ENCODE measurements at regions not wholly inside any gene's neighbourhood (a gene's known extent, or its start where the extent isn't known, plus 50 kb on each side); places are given as distances from the start of the nearest gene placed in this dataset.
A peak's percentile ranks its signal among the peaks of the same experiment; 100 is the strongest.

DNA sequence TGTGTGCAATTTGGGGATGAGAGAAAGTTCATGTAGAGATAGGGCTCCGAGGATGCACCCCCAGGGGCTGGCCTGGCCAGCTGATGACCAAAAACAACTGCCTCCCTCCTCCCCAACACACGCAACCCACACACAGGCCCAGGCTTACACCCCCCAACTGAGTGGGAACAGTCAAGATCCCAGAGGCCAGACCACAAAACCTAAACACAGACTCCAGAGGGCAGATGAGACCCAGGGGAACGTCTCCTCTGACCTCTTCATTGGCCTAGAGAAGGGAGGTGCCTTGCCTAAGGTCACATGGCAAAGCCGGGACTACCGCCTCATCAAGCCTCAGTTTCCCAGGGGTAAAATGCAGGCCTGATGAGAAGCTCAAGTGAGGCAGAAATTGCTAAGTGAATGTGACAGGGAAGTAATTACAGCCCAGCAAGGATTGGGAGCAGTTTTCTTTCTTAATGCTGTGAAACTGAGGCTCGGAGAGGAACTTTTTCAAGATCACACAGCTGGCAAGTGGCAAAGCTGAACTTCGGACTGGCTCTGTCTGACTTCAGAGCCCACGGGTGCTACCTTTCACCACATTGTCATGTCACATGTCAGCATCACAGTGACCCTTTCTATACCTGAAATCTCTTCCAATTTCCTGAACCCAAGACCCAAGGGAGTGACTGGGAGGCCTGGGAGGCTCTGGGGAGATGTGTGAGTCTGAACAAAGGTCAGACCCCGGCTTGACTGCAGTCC lies 69.9 kb upstream of the WNT11 start:
- peaks cover 10% of the 10 kb centered on the region for H3K4me1 ChIP-seq (ENCODE audit: control insufficient read depth, insufficient read depth, low read depth, low read length)
- H3K4me3 ChIP-seq (ENCODE audit: insufficient read depth in 1 of 2, low read depth in 1 of 2, low read length in 2 of 2), result no peak overlapping the region
- no peak overlapping the region for H2AFZ ChIP-seq (ENCODE audit: low read depth, low read length)
- H3K79me1 ChIP-seq (replicated peaks; ENCODE audit: low read length, poor library complexity, severe bottlenecking), result no peaks in the 10 kb centered on the region
- peaks cover 38 to 76% of the 10 kb centered on the region in 2 experiments for H3K27me3 ChIP-seq (ENCODE audit: control insufficient read depth in 1 of 2, insufficient read depth in 1 of 2, low read length in 2 of 2)
- no peak overlapping the region for H3K4me2 ChIP-seq (ENCODE audit: low read length, poor library complexity, severe bottlenecking)
- H3K18ac ChIP-seq (ENCODE audit: low read depth in 1 of 2, low read length in 2 of 2), result no peak overlapping the region
- no peak overlapping the region for H2BK15ac ChIP-seq (ENCODE audit: low read depth, poor library complexity, severe bottlenecking)
- H3K9me3 ChIP-seq (ENCODE audit: control insufficient read depth, low read length), result peaks cover 12% of the 10 kb centered on the region
- no peak overlapping the region for H3K4ac ChIP-seq (ENCODE audit: low read depth in 1 of 2, low read length in 2 of 2)
- H2BK120ac ChIP-seq (ENCODE audit: low read depth, low read length), result no peak overlapping the region
- H3K14ac ChIP-seq (ENCODE audit: low read length in 2 of 2), result no peak overlapping the region
- no peak overlapping the region for H3K23ac ChIP-seq (ENCODE audit: low read length in 2 of 2)
- DNase-seq, result no peak
- no peak overlapping the region for H3K9ac ChIP-seq (ENCODE audit: low read length)
- H3K27ac ChIP-seq (ENCODE audit: low read length, poor library complexity, severe bottlenecking), result no peak overlapping the region
- WGBS, result 67% methylated on average over 6 of the region's 9 CpGs
- H2BK12ac ChIP-seq (ENCODE audit: low read length in 2 of 2), result no peak overlapping the region
- H3K36me3 ChIP-seq (ENCODE audit: control insufficient read depth in 1 of 2, insufficient read depth in 2 of 2, low read depth in 1 of 2, low read length in 2 of 2), result no peaks in the 10 kb centered on the region
- no peak overlapping the region for H4K8ac ChIP-seq (ENCODE audit: low read length)
- H4K91ac ChIP-seq (ENCODE audit: low read length), result no peak overlapping the region
- H2AK5ac ChIP-seq (ENCODE audit: low read length, severe bottlenecking), result no peak overlapping the region
- H2BK5ac ChIP-seq (ENCODE audit: low read depth, low read length, poor library complexity, severe bottlenecking), result no peak overlapping the region

DNA sequence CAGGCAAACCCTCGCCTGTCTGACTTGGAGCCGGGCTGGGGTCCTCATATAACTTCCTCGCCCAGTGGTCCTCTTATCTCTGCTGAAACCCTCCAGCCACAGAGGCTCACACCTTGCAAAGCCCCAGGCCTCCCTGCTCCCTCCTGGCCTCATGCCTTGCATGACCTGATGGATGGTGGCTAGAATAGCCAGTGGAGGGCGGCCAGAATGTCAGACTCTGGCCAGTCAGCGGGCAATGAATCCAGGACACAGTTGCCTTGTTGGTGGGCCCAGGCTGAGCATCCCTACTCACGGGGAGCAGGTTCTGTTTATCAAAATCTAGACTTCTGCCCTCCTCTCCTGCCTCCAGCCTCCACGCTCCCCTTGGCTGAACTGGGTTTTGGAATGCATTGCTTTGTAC lies 69.1 kb upstream of the WNT11 start:
- H3K27me3 ChIP-seq (ENCODE audit: control insufficient read depth in 1 of 2, insufficient read depth in 1 of 2, low read length in 2 of 2), result peaks cover 33 to 73% of the 10 kb centered on the region in 2 experiments
- H3K4ac ChIP-seq (ENCODE audit: low read depth in 1 of 2, low read length in 2 of 2), result no peak overlapping the region
- no peak overlapping the region for H2AK5ac ChIP-seq (ENCODE audit: low read length, severe bottlenecking)
- no peak overlapping the region for H2AFZ ChIP-seq (ENCODE audit: low read depth, low read length)
- H2BK15ac ChIP-seq (ENCODE audit: low read depth, poor library complexity, severe bottlenecking), result no peak overlapping the region
- no peak overlapping the region for H2BK12ac ChIP-seq (ENCODE audit: low read length in 2 of 2)
- no peak overlapping the region for H2BK120ac ChIP-seq (ENCODE audit: low read depth, low read length)
- no peak overlapping the region for H3K4me2 ChIP-seq (ENCODE audit: low read length, poor library complexity, severe bottlenecking)
- H3K23ac ChIP-seq (ENCODE audit: low read length in 2 of 2), result no peak overlapping the region
- no peak overlapping the region for H3K4me3 ChIP-seq (ENCODE audit: insufficient read depth in 1 of 2, low read depth in 1 of 2, low read length in 2 of 2)
- no peak overlapping the region for H4K91ac ChIP-seq (ENCODE audit: low read length)
- no peak for DNase-seq
- no peak overlapping the region for H3K9ac ChIP-seq (ENCODE audit: low read length)
- no peaks in the 10 kb centered on the region for H3K36me3 ChIP-seq (ENCODE audit: control insufficient read depth in 1 of 2, insufficient read depth in 2 of 2, low read depth in 1 of 2, low read length in 2 of 2)
- H3K18ac ChIP-seq (ENCODE audit: low read depth in 1 of 2, low read length in 2 of 2), result no peak overlapping the region
- H3K14ac ChIP-seq (ENCODE audit: low read length in 2 of 2), result no peak overlapping the region
- no peak overlapping the region for H4K8ac ChIP-seq (ENCODE audit: low read length)
- peaks cover 10% of the 10 kb centered on the region for H3K4me1 ChIP-seq (ENCODE audit: control insufficient read depth, insufficient read depth, low read depth, low read length)
- no peak overlapping the region for H3K27ac ChIP-seq (ENCODE audit: low read length, poor library complexity, severe bottlenecking)
- no peaks in the 10 kb centered on the region for H3K79me1 ChIP-seq (replicated peaks; ENCODE audit: low read length, poor library complexity, severe bottlenecking)
- peaks cover 12% of the 10 kb centered on the region for H3K9me3 ChIP-seq (ENCODE audit: control insufficient read depth, low read length)
- H2BK5ac ChIP-seq (ENCODE audit: low read depth, low read length, poor library complexity, severe bottlenecking), result no peak overlapping the region
- WGBS, result 86% methylated on average over 5 of the region's 7 CpGs

DNA sequence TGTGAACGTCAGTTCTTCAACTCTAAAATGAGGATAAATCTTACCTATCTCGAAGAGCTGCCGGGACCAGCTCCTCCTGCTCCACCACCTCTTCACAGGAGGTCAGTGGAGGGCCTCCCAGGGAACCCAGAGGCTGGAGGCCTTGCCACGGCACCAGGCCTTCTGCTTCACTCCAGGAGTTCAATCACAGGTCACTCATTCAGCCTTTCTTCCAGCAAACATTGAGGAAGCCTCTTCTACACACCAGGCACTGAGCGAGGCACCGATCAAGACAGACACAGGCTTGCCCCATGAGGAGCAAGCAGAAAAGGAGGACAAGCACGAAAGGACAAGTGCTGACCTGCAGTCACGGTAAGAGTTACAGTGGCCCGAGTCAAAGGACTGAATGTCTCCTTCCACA lies 64.8 kb upstream of the WNT11 start:
- no peak overlapping the region for H3K18ac ChIP-seq (ENCODE audit: low read depth in 1 of 2, low read length in 2 of 2)
- H2BK12ac ChIP-seq (ENCODE audit: low read length in 2 of 2), result no peak overlapping the region
- DNase-seq, result no peak
- H4K91ac ChIP-seq (ENCODE audit: low read length), result no peak overlapping the region
- H3K79me1 ChIP-seq (replicated peaks; ENCODE audit: low read length, poor library complexity, severe bottlenecking), result no peaks in the 10 kb centered on the region
- no peak overlapping the region for H4K8ac ChIP-seq (ENCODE audit: low read length)
- no peak overlapping the region for H2BK120ac ChIP-seq (ENCODE audit: low read depth, low read length)
- no peak overlapping the region for H3K14ac ChIP-seq (ENCODE audit: low read length in 2 of 2)
- H3K27ac ChIP-seq (ENCODE audit: low read length, poor library complexity, severe bottlenecking), result no peak overlapping the region
- no peak overlapping the region for H2BK15ac ChIP-seq (ENCODE audit: low read depth, poor library complexity, severe bottlenecking)
- peaks cover 4 to 59% of the 10 kb centered on the region in 2 experiments for H3K27me3 ChIP-seq (ENCODE audit: control insufficient read depth in 1 of 2, insufficient read depth in 1 of 2, low read length in 2 of 2)
- H2BK5ac ChIP-seq (ENCODE audit: low read depth, low read length, poor library complexity, severe bottlenecking), result no peak overlapping the region
- 82% methylated on average over 9 of the region's 9 CpGs for WGBS
- no peak overlapping the region for H3K4ac ChIP-seq (ENCODE audit: low read depth in 1 of 2, low read length in 2 of 2)
- H2AK5ac ChIP-seq (ENCODE audit: low read length, severe bottlenecking), result no peak overlapping the region
- no peak overlapping the region for H2AFZ ChIP-seq (ENCODE audit: low read depth, low read length)
- peaks cover 12% of the 10 kb centered on the region for H3K9me3 ChIP-seq (ENCODE audit: control insufficient read depth, low read length)
- H3K4me1 ChIP-seq (ENCODE audit: control insufficient read depth, insufficient read depth, low read depth, low read length), result peaks cover 2% of the 10 kb centered on the region
- no peak overlapping the region for H3K4me2 ChIP-seq (ENCODE audit: low read length, poor library complexity, severe bottlenecking)
- H3K4me3 ChIP-seq (ENCODE audit: insufficient read depth in 1 of 2, low read depth in 1 of 2, low read length in 2 of 2), result no peak overlapping the region
- H3K23ac ChIP-seq (ENCODE audit: low read length in 2 of 2), result no peak overlapping the region
- H3K9ac ChIP-seq (ENCODE audit: low read length), result no peak overlapping the region
- H3K36me3 ChIP-seq (ENCODE audit: control insufficient read depth in 1 of 2, insufficient read depth in 2 of 2, low read depth in 1 of 2, low read length in 2 of 2), result no peaks in the 10 kb centered on the region

DNA sequence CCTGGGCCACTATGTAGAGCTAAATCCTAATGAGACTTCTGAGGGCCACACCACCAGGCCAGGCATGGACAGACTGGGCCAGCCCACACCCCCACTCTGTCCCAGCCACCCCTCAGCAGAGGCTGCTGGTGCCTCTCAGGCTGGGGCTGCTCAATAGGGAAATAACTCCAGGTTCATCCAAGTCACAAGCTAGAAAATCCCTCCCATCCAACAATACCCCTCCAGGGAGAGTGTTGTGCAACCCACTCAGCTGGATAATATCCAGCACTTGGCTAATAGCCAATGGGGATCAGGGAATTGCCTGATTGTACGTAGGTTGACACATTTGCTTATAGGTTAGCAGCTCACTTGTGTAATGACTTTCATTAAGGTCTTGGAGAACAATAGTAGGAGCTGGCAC lies 64.1 kb upstream of the WNT11 start:
- Histone ChIP-seq H2BK120ac (ENCODE audit: low read depth, low read length) (no peak overlapping the region), H3K9ac (ENCODE audit: low read length) (peak overlapping the region; percentile 63), H4K91ac (ENCODE audit: low read length) (no peak overlapping the region), H3K23ac (ENCODE audit: low read length in 2 of 2) (no peak overlapping the region), H3K4me2 (ENCODE audit: low read length, poor library complexity, severe bottlenecking) (no peak overlapping the region), H3K4ac (ENCODE audit: low read depth in 1 of 2, low read length in 2 of 2) (no peak overlapping the region), H3K27ac (ENCODE audit: low read length, poor library complexity, severe bottlenecking) (no peak overlapping the region), H2AFZ (ENCODE audit: low read depth, low read length) (no peak overlapping the region), H3K27me3 (ENCODE audit: control insufficient read depth in 1 of 2, insufficient read depth in 1 of 2, low read length in 2 of 2) (peaks cover under 1 to 53% of the 10 kb centered on the region in 2 experiments), H3K18ac (ENCODE audit: low read depth in 1 of 2, low read length in 2 of 2) (no peak overlapping the region), H3K14ac (ENCODE audit: low read length in 2 of 2) (no peak overlapping the region), H3K9me3 (ENCODE audit: control insufficient read depth, low read length) (peaks cover 12% of the 10 kb centered on the region), H3K79me1 (replicated peaks; ENCODE audit: low read length, poor library complexity, severe bottlenecking) (no peaks in the 10 kb centered on the region), H2BK12ac (ENCODE audit: low read length in 2 of 2) (no peak overlapping the region), H2AK5ac (ENCODE audit: low read length, severe bottlenecking) (no peak overlapping the region), H2BK5ac (ENCODE audit: low read depth, low read length, poor library complexity, severe bottlenecking) (no peak overlapping the region), H3K36me3 (ENCODE audit: control insufficient read depth in 1 of 2, insufficient read depth in 2 of 2, low read depth in 1 of 2, low read length in 2 of 2) (no peaks in the 10 kb centered on the region), H3K4me3 (ENCODE audit: insufficient read depth in 1 of 2, low read depth in 1 of 2, low read length in 2 of 2) (peak overlapping the region in 1 of 2 experiments; percentile 23), H4K8ac (ENCODE audit: low read length) (no peak overlapping the region), H3K4me1 (ENCODE audit: control insufficient read depth, insufficient read depth, low read depth, low read length) (peaks cover 4% of the 10 kb centered on the region), H2BK15ac (ENCODE audit: low read depth, poor library complexity, severe bottlenecking) (no peak overlapping the region)
- DNase-seq, result peak; percentile 42
- 65% methylated on average over 1 of the region's 1 CpG for WGBS
